ENCODE measurements at regions not wholly inside any gene's neighbourhood (a gene's known extent, or its start where the extent isn't known, plus 50 kb on each side); places are given as distances from the start of the nearest gene placed in this dataset.
A peak's percentile ranks its signal among the peaks of the same experiment; 100 is the strongest.

DNA sequence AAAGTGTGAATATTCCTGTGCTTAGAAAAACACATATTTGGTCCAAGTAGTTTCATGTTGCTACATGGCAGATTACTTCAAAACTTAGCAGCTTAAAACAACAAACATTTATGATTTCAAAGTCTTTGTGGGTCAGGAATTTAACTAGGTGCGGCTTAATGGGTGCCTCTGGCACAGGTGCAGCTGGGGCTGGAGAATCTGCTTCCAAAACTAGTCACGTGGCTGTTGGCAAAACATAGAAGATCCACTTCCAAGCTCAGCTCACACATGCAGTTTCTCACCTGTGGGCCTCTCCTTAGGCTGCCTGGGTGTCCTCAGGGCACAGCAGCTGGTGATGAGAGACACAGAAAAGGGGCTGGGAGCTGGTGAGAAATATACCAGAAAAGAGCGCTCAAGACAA is 263.4 kb downstream of the TTLL7 start:
- no peak for DNase-seq

DNA sequence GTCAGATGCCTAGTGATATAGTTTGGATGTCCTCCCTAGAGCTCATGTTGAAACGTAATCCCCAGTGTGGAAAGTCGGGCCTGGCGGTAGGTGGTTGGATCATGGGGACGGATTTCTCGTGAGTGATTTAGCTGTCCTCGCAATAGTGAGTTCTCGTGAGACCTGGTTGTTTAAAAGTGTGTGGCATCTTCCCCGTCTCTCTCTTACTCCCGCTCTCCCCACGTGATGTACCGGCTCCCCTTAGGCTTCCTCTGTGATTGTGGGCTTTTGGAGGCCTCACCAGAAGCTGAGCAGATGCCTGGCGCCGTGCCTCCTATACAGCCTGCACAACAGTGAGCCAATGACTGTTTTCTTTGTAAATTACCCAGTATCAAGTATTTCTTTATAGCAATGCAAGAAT is 264.5 kb downstream of the TTLL7 start:
- DNase-seq: peak in 9 of 58 donors; percentile 1 to 37 (median 3)

DNA sequence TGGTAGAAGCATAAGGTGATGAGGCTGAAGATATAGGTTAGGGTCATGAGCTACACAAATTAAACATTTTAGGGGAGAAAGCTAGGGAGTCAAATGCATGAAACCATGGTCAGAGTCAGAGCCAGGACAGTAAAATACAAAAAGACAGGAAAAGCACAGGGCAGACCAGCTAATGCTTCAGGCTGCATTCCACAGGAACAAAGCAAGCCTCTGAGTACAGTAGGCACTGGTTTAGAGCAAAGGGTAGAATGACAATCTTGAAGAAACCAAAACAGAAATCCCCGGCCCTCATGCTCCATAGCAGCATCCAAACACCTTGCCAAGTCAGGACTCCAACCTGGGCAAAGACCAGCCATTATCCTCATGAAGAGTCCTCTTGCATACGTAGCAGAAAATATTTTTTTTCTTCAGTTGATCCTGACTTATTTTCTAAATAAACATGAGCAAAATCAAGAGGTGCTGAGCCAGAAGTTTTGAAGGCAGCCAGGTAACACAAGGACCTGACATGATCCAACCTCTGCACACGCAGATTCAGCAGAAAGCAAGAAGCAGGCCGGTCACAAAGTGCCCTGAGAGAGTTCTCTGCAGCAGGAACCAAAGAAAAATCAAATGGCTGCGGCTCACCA is 273.1 kb downstream of the TTLL7 start:
- DNase-seq: no peak

DNA sequence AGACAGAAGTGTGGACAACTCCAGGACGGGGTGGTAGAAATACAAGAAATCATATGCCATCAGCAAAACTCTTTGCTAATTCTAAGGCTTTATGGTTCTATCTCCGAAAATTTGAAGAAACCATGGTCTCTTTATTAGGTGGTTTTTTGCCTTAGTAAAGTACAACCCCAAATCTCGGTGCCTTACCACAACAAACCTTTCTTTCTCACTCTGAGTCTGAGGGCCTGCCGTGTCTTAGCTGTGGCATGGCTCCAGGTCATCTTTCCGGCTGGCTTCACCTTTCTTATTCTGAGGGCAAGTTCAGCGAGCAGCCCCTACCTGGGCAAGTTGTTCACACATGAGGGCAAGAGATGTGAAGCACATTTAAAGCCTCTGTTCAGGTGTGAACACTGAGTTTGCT is 280.6 kb downstream of the TTLL7 start:
- DNase-seq: no peak

DNA sequence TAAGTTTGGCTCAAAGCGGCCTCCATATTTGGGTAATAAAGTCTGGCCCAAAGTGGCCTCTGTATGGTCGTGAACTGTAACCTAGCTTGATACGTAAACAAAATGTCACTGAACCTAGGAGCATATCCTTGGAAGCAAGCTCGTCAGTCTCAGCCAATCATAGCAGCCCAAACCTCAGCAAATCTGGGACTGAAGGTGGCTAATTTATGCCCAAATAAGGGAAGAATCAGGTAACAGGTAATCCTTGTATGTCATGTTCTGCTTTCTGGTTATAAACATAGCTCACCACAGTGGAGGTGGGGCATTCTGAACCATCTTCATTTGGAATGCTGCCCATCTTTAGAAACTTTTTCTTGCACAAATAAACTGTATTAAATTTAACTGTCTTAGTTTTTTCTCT is 281.1 kb downstream of the TTLL7 start:
- DNase-seq: no peak

DNA sequence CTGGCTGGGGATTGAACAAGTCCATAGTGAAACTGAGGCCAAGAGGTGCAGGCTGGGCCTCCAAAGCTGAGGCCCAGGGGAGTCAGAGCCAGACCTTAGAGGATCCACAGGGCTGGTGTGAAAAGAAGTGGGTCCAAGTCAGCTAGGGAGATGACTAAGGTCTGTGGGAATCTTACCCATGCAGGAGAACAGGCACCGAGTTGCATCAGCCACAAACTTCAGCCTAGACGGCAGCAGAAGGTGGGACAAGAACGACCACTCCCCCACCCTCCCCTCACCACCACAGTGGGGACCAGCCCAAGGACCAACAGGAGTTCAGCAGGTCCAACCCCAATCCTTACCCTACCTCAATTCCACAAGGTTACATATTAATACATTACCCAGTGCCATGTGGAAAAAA is 282.3 kb downstream of the TTLL7 start:
- no peak for DNase-seq

DNA sequence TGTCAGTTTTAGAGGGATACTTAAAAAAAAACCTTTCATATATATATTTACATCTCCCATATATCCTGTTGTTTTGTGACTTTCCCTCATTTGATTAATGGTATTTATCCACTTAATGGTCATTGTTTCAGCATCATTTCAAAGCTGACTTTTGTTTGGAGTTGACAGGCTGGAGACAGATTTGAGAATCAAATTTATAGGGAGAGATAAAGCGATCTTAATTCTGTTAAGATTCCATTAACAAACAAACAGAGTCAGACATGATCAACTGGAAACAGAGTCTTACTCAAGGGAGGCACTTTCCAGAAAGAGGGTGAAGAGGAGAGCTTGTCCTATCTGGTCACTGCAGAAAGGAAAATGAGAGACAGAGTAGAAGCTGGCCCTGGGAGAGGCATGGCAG is 283.4 kb downstream of the TTLL7 start:
- DNase-seq: no peak

DNA sequence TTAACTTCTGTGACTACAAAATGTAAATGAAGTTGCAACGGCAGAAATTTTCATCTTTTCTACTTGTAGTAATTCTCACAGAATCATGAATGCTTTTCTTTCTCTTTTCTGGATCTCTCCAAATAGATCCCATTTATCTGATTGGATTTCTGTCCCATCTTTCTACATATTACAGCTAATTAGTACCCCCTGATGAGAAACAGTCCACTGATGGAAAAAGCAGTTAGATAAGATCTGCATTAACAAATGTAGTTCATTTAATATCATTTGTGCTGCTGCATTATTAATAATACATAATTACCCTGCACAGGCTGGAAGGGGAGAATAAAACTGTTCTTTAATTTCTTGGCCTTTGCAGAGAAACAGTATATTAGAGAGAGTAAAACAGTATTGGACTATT is 289.3 kb downstream of the TTLL7 start:
- no peak for DNase-seq

DNA sequence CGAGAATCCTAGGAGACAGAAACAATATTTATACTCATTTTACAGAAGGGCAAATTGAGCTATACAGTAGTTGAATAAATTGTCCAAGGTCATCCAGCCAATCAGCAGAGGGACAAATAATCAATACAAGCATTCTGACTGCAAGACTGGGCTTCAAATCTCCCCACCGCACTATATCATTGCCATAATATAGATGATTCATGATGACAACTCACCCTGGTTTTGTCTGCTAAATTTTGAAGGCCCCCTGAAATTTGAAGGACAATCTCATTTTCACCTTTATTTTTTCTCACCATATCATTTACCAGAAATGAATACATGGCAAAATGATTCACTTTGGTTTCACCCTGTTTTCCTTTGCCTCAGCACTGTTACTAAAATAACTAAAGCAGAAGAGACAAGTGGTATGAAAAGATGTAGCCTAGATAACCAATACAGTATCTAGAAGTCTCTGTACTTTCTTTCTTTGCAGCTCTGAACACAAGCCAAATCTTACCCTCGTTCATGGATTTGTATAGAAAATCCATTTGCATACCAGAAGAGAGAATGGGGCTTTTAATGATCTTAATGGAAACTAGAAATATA is 292.5 kb downstream of the TTLL7 start:
- no peak for DNase-seq

DNA sequence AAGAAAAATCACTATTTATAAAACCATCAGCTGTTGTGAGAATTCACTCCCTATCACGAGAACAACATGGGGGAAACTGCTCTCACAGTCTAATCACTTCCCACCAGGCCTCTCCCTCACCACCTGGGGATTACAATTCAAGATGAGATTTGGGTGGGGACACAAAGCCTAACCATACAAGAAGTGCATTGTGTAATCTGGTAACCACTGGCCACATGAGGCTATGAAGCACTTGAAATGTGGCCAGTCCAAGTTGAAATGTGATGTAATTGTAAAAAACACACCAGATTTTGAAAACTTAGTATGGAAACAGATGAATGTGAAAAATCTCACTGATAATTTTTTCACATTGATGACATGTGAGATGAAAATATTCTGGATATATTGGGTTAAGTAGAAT is 293.8 kb downstream of the TTLL7 start:
- DNase-seq: no peak

DNA sequence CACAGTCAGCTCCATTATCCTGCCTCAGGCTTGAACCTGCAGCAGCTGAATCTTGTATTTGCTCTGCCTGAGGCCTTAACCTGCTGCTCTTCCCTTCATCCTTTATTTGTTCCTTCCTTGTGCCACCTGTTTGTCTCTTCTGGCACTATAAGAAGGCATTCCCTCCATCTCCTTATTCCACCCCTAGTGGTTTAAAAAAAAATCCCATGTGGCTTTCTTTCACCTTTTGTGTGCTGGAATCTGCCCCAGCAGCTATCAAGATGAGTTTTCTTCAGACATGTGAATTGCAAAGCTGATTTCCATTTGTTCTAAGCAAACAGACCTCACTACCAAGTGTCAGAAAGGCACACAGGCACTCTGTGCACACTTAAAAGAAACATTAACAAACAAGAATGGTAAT is 294.6 kb downstream of the TTLL7 start:
- no peak for DNase-seq

DNA sequence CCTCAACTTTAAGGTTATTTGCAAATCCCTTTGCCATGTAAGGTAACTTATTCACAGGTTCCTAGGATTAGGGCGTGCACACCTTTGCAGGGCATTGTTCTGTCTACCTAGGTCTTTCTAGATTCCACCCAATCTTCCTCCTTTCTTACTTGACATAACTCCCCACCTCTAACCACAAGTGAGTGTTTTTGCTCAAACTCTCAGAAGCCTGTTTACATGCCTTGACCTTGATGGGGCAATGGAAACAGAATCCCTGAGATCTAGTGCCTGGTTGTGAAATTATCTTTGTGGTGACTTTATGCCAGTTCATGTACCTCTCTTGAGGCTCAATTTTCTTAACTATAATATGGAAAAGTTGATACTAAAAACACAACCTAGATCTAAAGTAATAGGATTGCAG is 296.6 kb downstream of the TTLL7 start:
- DNase-seq: no peak

DNA sequence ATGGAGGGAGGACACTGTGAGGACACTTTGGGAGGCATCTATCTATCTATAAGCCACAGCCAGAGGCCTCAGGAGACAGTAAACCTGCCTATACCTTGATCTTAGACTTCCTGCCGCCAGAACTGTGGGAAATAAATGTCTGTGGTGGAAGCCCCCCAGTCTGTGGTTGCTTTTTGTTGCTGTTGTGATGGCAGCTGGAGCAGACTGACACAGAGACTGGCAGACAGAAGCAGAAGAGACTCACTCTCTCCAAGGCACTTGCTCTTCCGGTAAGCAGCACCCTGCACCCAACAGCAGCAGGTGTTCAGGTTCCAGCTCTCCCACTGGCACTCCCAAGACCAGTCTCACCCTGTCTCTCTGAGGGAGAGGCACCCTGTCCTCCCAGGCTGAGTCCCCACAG is 297.6 kb downstream of the TTLL7 start:
- no peak for DNase-seq

DNA sequence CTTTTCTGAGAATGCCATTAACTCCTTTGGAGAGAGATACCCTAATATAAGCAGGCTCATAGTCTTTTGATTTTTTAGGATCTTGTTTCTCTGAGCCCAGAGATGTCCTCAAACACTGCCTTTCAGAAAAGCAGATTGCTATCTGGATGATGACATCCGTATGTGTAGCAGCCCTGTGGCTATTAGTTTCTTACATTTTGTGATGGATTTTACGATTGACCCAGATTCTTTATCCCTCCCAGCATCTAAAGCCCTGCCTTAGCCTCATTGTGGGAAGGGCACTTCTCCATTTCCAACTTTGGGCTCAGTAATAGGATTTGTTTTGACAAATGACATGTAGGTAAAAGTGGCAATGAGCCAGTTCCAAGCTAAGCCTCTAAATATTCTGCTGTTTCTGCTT is 300.3 kb downstream of the TTLL7 start:
- no peak for DNase-seq

DNA sequence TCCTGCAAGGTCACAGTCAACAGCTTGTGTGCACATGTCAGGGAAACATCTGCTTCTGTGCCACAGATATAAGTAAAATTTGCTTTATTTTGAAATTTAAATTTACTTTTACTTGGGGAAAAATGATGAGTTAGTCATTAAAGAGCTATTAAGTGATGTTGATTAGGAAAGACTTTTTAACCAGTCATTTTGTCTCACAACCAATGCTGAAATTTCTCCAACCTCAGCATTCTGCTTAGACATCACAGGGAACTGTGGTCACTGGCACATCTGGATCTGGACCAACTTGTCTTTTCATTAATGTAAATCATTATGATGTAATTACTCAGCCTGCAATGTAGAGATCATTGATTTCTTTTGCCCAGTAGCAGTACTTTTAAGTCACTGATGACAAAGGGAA is 301.0 kb downstream of the TTLL7 start:
- DNase-seq: no peak

DNA sequence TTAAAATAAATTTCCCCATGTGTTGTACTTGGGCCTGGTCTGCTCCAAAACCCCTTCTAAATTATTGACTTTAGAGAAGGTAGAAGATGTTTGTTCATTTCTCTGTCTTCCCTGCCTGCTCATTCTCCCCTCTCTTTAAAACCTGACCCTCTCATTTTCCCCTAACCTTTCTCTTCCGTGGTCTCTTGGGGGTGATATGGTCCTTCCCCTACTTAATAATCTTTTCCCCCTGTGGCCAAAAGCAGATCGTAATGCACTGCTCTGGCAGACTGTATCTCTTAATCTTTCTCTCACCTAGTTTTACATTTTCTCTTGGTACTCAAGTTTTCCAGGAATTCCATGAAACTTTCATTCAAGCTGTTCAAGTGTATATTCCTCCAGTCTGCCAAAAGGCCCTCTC is 301.7 kb downstream of the TTLL7 start:
- DNase-seq: no peak

DNA sequence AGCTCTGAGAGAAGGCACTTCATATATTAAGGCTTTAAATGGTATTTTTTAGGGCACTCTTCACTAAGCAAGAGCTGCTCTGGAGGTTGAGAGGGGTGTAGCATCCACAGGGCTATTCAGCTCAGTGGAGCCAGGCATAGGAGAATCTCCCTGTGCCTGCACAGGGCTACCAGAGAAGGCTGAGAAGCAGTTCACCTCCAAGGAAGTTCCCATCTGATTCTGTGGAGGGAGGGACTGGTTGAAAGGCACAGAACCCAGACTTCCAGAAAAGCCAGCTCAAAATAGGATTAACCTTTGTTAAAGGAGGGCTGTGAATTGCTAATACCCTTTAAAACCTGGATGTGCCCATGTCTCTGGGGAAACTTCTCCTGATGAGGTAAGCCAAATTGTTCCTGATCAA is 304.5 kb downstream of the TTLL7 start:
- no peak for DNase-seq

DNA sequence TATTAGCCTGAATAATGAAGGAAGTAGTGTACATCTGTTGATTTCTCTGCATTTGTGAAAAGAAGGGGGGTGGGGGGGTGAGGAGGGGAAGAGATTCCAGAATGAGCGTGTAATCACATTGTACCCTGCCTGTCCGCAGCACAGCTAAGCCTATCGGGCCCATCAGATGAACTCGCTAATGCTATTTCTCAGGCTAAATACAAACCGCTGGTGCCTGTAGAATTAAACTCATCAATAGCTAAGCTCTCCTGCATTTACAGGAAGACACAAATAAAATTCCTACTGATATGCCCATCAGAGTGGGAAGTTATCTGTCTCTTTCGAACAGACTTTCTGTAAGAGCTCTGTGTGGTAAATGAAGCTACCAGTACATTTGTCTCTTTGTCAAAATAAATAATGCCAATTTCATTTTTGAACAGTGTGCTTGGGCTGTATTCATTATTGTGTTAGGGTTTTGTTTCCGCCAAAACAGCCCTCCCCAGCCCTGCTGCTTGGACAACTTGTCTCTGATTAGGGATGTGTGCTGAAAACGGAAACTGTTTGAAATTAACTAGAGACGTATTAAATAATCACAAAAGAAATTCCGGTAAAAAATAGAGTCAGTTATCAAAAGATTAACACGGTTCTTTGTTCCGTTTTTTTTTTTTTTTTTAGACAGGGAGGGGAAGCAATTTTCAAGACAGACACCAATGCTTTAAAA is 305.4 kb downstream of the TTLL7 start:
- peak in 2 of 58 donors; percentile 1 to 21 for DNase-seq

DNA sequence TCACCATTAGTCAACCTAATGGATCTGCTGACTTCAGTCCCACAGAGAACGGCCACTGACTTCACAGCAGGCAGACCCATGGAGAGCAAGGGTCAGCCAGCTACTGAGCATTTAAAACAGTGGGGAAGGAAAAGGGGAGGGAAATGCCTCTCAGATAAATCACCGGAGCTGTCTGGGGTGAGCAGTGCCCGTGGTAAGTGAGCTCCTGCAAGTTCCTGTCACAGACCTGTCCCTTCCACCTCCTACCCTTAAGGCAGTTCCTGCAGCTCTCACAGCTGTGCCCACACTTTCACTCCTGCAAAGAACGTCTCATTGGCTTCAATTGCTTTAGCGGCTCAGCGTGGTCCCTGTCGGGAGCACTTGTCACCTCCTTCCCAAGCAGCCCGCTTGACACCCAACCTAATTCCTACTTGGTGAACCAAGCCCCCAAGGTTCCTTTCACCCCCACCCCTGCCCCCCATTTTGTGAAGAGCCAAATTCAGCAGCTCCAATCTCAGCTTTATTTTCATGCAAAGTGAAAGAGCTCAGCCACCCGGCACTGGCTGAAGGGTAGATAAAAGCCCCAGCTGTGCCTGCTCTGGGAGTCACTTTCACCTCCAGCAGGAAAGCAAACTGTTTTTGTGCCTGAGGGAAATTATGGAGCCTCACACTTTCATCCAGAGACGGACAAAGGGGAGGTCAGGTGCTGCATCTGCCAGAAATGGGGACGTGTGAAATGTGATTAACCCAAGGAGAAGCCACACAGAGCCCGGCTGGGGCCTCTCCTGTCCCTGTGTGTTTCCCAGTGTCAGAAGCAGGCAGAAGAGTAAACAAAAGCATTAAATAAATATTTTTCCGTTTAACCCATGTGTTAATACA is 306.2 kb downstream of the TTLL7 start:
- peak in 10 of 58 donors; percentile 4 to 41 (median 18) for DNase-seq

DNA sequence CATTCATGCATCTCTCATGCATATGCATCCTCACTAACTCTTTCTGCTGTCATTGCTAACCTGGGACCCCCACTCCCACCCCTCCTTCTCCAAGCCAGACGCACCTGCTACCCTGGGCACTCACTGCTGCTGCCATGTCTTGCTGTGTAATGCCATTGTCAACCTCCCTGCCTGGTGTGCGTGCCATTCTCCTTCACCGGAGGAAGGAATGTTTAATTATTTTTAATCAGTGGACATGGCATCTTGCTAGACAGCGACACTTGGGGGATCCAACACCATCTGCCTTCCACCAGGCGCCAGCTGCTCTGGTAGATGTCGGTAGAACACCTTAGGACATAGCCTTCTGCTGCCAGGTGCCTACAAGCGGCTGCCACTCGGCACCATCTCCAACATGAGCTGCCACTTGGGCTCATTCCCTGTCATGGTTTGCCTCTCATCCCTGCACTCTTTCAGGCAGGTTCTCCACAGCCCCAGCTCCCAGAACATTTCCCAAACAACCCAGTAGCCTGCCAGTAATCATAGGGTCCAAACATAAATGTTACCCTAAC is 306.9 kb downstream of the TTLL7 start:
- no peak for DNase-seq

DNA sequence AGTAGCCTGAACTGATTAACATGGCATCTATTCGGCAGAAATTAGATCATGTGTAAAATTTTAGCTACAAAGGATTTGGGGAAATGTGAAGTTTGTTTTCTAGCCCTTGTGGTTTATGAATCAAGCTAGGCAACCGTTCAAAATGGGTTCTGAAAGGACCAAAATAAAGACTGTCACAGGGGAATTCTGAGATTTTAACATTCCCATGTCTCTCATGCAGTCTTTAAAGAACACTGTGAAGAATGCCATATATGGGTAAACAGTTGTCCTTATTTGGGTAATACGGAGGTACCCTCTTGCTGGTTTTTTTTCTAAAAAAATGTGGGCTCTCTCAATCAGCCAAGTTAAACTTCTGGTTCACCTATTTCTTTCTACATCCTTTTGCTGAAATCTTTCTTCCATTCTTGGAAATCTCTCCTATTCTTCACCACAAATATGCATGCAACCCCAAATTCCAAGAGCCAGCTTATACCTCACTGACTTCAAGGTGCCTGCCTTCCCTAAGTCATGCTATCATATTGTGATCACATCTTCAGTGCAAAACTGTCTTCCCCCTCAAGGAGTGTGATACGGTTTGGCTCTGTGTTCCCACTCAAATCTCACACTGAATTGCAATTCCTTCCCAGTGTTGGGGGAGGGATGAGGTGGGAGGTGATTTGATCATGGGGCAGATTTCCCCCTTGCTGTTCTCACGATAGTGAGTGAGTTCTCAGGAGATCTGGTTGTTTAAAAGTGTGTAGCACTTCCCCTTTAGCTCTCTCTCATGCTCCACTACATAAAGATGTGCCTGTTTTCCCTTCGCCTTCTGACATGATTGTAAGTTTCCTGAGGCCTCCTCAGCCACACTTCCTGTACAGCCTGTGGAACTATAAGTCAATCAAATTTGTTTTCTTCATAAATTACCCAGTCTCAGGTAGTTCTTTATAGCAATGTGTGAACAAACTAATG is 308.7 kb downstream of the TTLL7 start:
- DNase-seq: no peak
